ENCODE measurements at regions not wholly inside any gene's neighbourhood (a gene's known extent, or its start where the extent isn't known, plus 50 kb on each side); places are given as distances from the start of the nearest gene placed in this dataset.
"Not testable (repeated sequence)": the region's sequence is repeated elsewhere in the genome, so short reads cannot be mapped to it uniquely, and the experiment has no call there.

- not testable (repeated sequence) for DNase-seq
These were observed 51.9 kb upstream of the MFGE8 start for GRCh38 chr15:88965097-88965496.

- DNase-seq, result no peak
These were observed 57.1 kb upstream of the MFGE8 start for GRCh38 chr15:88970232-88970631.

- DNase-seq, result no peak
These were observed 61.2 kb upstream of the MFGE8 start for GRCh38 chr15:88974392-88974791.

- no peak for DNase-seq
These were observed 62.7 kb upstream of the MFGE8 start for GRCh38 chr15:88975891-88976290.

- no peak for DNase-seq
These were observed 63.5 kb upstream of the MFGE8 start for GRCh38 chr15:88976656-88977055.

GRCh38 chr15:88979674-88980073 lies 66.5 kb upstream of the MFGE8 start:
- DNase-seq, result no peak

GRCh38 chr15:88980498-88980897 lies 67.3 kb upstream of the MFGE8 start:
- no peak for DNase-seq

GRCh38 chr15:88981244-88982215 lies 68.4 kb upstream of the MFGE8 start:
- DNase-seq, result no peak

GRCh38 chr15:88982304-88982945 lies 69.2 kb upstream of the MFGE8 start:
- no peak for DNase-seq

GRCh38 chr15:88982946-88983342 lies 69.8 kb upstream of the MFGE8 start:
- no peak for DNase-seq

- DNase-seq, result no peak
These were observed 70.8 kb upstream of the MFGE8 start for GRCh38 chr15:88983861-88984429.

GRCh38 chr15:88985547-88986393 lies 72.6 kb upstream of the MFGE8 start:
- no peak for DNase-seq

GRCh38 chr15:88986949-88987590 lies 73.9 kb upstream of the MFGE8 start:
- no peak for DNase-seq

GRCh38 chr15:88987591-88987933 lies 74.4 kb upstream of the MFGE8 start:
- no peak for DNase-seq

- no peak for DNase-seq
These were observed 74.9 kb upstream of the MFGE8 start for GRCh38 chr15:88987934-88988671.

GRCh38 chr15:88989578-88989977 lies 76.4 kb upstream of the MFGE8 start:
- no peak for DNase-seq

- DNase-seq, result no peak
These were observed 77.1 kb upstream of the MFGE8 start for GRCh38 chr15:88990185-88990679.

GRCh38 chr15:88992216-88992615 lies 79.0 kb upstream of the MFGE8 start:
- no peak for DNase-seq

- DNase-seq, result no peak
These were observed 79.8 kb upstream of the MFGE8 start for GRCh38 chr15:88992912-88993376.

GRCh38 chr15:88993662-88994061 lies 80.5 kb upstream of the MFGE8 start:
- no peak for DNase-seq

GRCh38 chr15:88994286-88994685 lies 81.1 kb upstream of the MFGE8 start:
- no peak for DNase-seq

All from COR-L47 (cell line).